GM12878 (cell line): ENCODE measurements at regions not wholly inside any gene's neighbourhood (a gene's known extent, or its start where the extent isn't known, plus 50 kb on each side); places are given as distances from the start of the nearest gene placed in this dataset.

Source experiments
- ATAC-seq: fragments of 200-7000 bp; cut with Tn5 transposase; 3 replicates; pipeline ENCODE4 v1.9.1; 2020; ENCODE audit warnings: mild to moderate bottlenecking, moderate library complexity
- BruUV-seq: library from RNA; stranded (reverse); fragments of 400-500 nt; replicated peaks from 2 replicates; lab custom pipeline; 2021; lab: Mats Ljungman, UMichigan
- CTCF ChIA-PET: fragments of 300-600 bp; sonication (Branson Sonifier 250); formaldehyde crosslinking; extraction: SDS; loops from one replicate; lab custom pipeline; 2021; ENCODE audit warnings: inconsistent platforms; lab: Yijun Ruan, JAX
- POLR2A ChIA-PET: fragments of 350-600 bp; formaldehyde crosslinking; extraction: SDS; loops from one replicate; lab custom pipeline; 2021; ENCODE audit warnings: inconsistent platforms; lab: Charles Lee
- RAD21 ChIA-PET: fragments of 300-600 bp; sonication (Branson Sonifier 250); formaldehyde crosslinking; loops from one replicate; lab custom pipeline; 2023; ENCODE audit warnings: antibody characterized with exemption; ENCODE audit not compliant: unreplicated experiment; lab: Charles Lee
- SMC1A ChIA-PET: fragments of 300-600 bp; sonication (Branson Sonifier 250); formaldehyde crosslinking; loops from one replicate; lab custom pipeline; 2023; ENCODE audit not compliant: unreplicated experiment, uncharacterized antibody; lab: Charles Lee
- DNase-seq: peaks from one replicate; pipeline ENCODE4 v3.0.0-alpha.2; 2011; ENCODE audit warnings: low read depth, low spot score
- FAIRE-seq: peaks from 3 replicates; lab custom pipeline; 2011; peaks lifted over from hg19 to GRCh38; lab: Jason Lieb, UNC
- H2AFZ ChIP-seq: 2 replicates; pipeline ENCODE4 v1.6.0; 2011; ENCODE audit warnings: low read depth, low read length, control low read depth; ENCODE audit not compliant: control insufficient read depth
- H3K27ac ChIP-seq: 2 replicates; pipeline ENCODE4 v1.5.1; 2011; ENCODE audit warnings: control low read depth; ENCODE audit not compliant: control insufficient read depth, insufficient read depth
- H3K27me3 ChIP-seq, 2 experiments: replicated peaks in 1 of 2; 2 replicates each; pipeline versions ENCODE4 v1.6.0 to v1.6.1; 2011; ENCODE audit warnings: low read length in 1 of 2; ENCODE audit not compliant: control insufficient read depth in 2 of 2, insufficient read depth in 2 of 2
- H3K36me3 ChIP-seq, 2 experiments: 2 replicates each; pipeline ENCODE4 v1.5.1; 2011; ENCODE audit warnings: low read length in 1 of 2; ENCODE audit not compliant: control insufficient read depth in 2 of 2, insufficient read depth in 2 of 2
- H3K4me1 ChIP-seq: 2 replicates; pipeline ENCODE4 v1.6.1; 2011; ENCODE audit warnings: mild to moderate bottlenecking, low read length, moderate library complexity, mixed read lengths; ENCODE audit not compliant: control insufficient read depth, insufficient read depth
- H3K4me2 ChIP-seq: 2 replicates; pipeline ENCODE4 v1.6.0; 2011; ENCODE audit warnings: control low read depth; ENCODE audit not compliant: control insufficient read depth, insufficient read depth
- H3K4me3 ChIP-seq: fragments of 200-600 bp; sonication (generic); 2 replicates; pipeline ENCODE4 v1.5.1; 2016
- H3K79me2 ChIP-seq: 2 replicates; pipeline ENCODE4 v1.6.0; 2011; ENCODE audit warnings: low read length; ENCODE audit not compliant: control insufficient read depth, insufficient read depth
- H3K9ac ChIP-seq: 2 replicates; pipeline ENCODE4 v1.8.0; 2011; ENCODE audit warnings: low read length, control low read depth, mixed read lengths; ENCODE audit not compliant: control insufficient read depth, insufficient read depth
- H3K9me3 ChIP-seq: replicated peaks from 3 replicates; pipeline ENCODE4 v1.5.1; 2011; ENCODE audit warnings: mild to moderate bottlenecking, low read length; ENCODE audit not compliant: control insufficient read depth, insufficient read depth
- H4K20me1 ChIP-seq: 2 replicates; pipeline ENCODE4 v1.6.0; 2011; ENCODE audit not compliant: control insufficient read depth, insufficient read depth
- CBFB ChIP-seq: IDR thresholded peaks from 2 replicates; pipeline ENCODE4 v1.6.1; 2016; ENCODE audit warnings: antibody characterized with exemption, low read depth
- E2F4 ChIP-seq: IDR thresholded peaks from 2 replicates; pipeline ENCODE4 v1.6.1; 2012; ENCODE audit warnings: low read depth, low read length, improper control_type of control experiment
- KDM1A ChIP-seq: fragments of 200-600 bp; sonication (generic); IDR thresholded peaks from 2 replicates; pipeline ENCODE4 v1.6.1; 2016; ENCODE audit warnings: borderline replicate concordance
- MTA2 ChIP-seq: fragments of 450-650 bp; IDR thresholded peaks from 2 replicates; pipeline ENCODE4 v1.6.1; 2016; ENCODE audit warnings: low read depth, mild to moderate bottlenecking, moderate library complexity
- NFXL1 ChIP-seq: fragments of 450-650 bp; IDR thresholded peaks from 2 replicates; pipeline ENCODE4 v1.6.1; 2017; ENCODE audit warnings: antibody characterized with exemption, mild to moderate bottlenecking, borderline replicate concordance
- RAD21 ChIP-seq: IDR thresholded peaks from 2 replicates; pipeline ENCODE4 v1.6.1; 2011; ENCODE audit warnings: mild to moderate bottlenecking, low read depth, low read length, moderate library complexity; ENCODE audit not compliant: insufficient read depth
- SREBF1 ChIP-seq: IDR thresholded peaks from 2 replicates; pipeline ENCODE4 v1.6.1; 2012; ENCODE audit warnings: mild to moderate bottlenecking, low read length
- SREBF2 ChIP-seq: IDR thresholded peaks from 2 replicates; pipeline ENCODE4 v1.6.1; 2012; ENCODE audit warnings: mild to moderate bottlenecking, low read length
- SUZ12 ChIP-seq: fragments of 200-600 bp; sonication (generic); IDR thresholded peaks from one replicate; pipeline ENCODE4 v1.6.1; 2018; ENCODE audit warnings: antibody characterized with exemption, mild to moderate bottlenecking; ENCODE audit not compliant: unreplicated experiment
- TCF12 ChIP-seq: IDR thresholded peaks from 2 replicates; pipeline ENCODE4 v1.6.1; 2011; ENCODE audit warnings: low read depth, mild to moderate bottlenecking, low read length
- USF2 ChIP-seq: IDR thresholded peaks from 2 replicates; pipeline ENCODE4 v1.6.1; 2011; ENCODE audit warnings: low read depth, low read length, improper control_type of control experiment, borderline replicate concordance
- YBX1 ChIP-seq: fragments of 450-650 bp; IDR thresholded peaks from 2 replicates; pipeline ENCODE4 v1.6.1; 2016; ENCODE audit warnings: antibody characterized with exemption
- WGBS: methylation state at CpG from one replicate; pipeline ENCODE4 v1.1.6; 2016; ENCODE audit warnings: low lambda C conversion rate; ENCODE audit not compliant: insufficient replicate concordance, insufficient coverage; ENCODE audit errors: missing lambda C conversion rate; 5-methylcytosine and 5-hydroxymethylcytosine counted together
- in situ Hi-C: fragments of 300-500 bp; cut with MboI; formaldehyde crosslinking; loops from 9 replicates; pipeline ENCODE4 v1.14.3; 2018; ENCODE audit warnings: mixed read lengths
- intact Hi-C: fragments of 100-400 bp; cut with micrococcal nuclease; formaldehyde crosslinking; loops from one replicate; pipeline ENCODE4 v1.14.2; 2022; ENCODE audit not compliant: unreplicated experiment
- TF ChIP-seq, protein P1 (sequence below): IDR thresholded peaks from 2 replicates; pipeline ENCODE4 v1.6.1; 2011; ENCODE audit warnings: borderline replicate concordance, low read depth, mild to moderate bottlenecking, moderate library complexity, mixed read lengths, low read length; ENCODE audit not compliant: insufficient read depth; ENCODE audit errors: extremely low read length
- TF ChIP-seq, protein P2 (sequence below): fragments of 450-650 bp; IDR thresholded peaks from 2 replicates; pipeline ENCODE4 v1.6.1; 2017; ENCODE audit warnings: antibody characterized with exemption, mild to moderate bottlenecking, moderate library complexity

DNA sequence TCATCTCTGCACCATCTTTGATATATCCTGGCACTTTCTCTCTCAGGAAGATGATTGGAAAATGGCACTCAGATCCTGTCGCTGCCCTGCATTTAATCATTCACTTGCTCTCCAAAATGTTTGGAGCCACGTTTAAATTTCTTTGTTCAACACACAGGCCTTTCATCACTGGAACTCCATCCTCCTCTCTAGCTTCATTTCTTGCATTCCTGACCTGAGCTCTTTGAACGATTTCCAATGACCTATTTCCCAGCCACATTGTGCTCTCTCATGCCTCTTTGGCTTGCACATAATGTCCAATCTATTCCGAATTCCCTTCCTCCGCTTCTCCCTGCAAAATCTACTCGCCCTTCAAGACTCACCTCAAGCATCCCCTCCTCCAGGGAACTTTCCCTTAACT lies 287.4 kb upstream of the NBEA start:
- no TSS peak for BruUV-seq
- intact Hi-C loops: no loop called here

More for the DNA sequence above, 287.4 kb upstream of the NBEA start:
- TF ChIP-seq MTA2: no peak
- no peak for TF ChIP-seq E2F4
- TF ChIP-seq RAD21: no peak
- TF ChIP-seq NFXL1: no peak
- TF ChIP-seq SUZ12: no peak
- TF ChIP-seq TCF12: no peak
- TF ChIP-seq YBX1: no peak
- TF ChIP-seq KDM1A: no peak
- TF ChIP-seq, protein P1, sequence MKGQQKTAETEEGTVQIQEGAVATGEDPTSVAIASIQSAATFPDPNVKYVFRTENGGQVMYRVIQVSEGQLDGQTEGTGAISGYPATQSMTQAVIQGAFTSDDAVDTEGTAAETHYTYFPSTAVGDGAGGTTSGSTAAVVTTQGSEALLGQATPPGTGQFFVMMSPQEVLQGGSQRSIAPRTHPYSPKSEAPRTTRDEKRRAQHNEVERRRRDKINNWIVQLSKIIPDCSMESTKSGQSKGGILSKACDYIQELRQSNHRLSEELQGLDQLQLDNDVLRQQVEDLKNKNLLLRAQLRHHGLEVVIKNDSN: no peak
- TF ChIP-seq CBFB: no peak
- TF ChIP-seq, protein P2, sequence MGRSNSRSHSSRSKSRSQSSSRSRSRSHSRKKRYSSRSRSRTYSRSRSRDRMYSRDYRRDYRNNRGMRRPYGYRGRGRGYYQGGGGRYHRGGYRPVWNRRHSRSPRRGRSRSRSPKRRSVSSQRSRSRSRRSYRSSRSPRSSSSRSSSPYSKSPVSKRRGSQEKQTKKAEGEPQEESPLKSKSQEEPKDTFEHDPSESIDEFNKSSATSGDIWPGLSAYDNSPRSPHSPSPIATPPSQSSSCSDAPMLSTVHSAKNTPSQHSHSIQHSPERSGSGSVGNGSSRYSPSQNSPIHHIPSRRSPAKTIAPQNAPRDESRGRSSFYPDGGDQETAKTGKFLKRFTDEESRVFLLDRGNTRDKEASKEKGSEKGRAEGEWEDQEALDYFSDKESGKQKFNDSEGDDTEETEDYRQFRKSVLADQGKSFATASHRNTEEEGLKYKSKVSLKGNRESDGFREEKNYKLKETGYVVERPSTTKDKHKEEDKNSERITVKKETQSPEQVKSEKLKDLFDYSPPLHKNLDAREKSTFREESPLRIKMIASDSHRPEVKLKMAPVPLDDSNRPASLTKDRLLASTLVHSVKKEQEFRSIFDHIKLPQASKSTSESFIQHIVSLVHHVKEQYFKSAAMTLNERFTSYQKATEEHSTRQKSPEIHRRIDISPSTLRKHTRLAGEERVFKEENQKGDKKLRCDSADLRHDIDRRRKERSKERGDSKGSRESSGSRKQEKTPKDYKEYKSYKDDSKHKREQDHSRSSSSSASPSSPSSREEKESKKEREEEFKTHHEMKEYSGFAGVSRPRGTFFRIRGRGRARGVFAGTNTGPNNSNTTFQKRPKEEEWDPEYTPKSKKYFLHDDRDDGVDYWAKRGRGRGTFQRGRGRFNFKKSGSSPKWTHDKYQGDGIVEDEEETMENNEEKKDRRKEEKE: no peak
- TF ChIP-seq SREBF1: no peak
- TF ChIP-seq SREBF2: no peak
- no peak for TF ChIP-seq USF2
- Histone ChIP-seq H3K27ac (no peak overlapping the region), H3K4me2 (no peak overlapping the region), H2AFZ (no peak overlapping the region), H3K79me2 (no peaks in the 10 kb centered on the region), H3K9me3 (no peaks in the 10 kb centered on the region; the same call in 2 of the 3 replicates), H3K4me1 (no peaks in the 10 kb centered on the region), H4K20me1 (no peaks in the 10 kb centered on the region), H3K9ac (no peak overlapping the region), H3K27me3 (no peaks in the 10 kb centered on the region), H3K4me3 (no peak overlapping the region), H3K36me3 (no peaks in the 10 kb centered on the region)
- DNase-seq (no peak), FAIRE-seq (no peak), ATAC-seq (no peak)
- SMC1A ChIA-PET: no interaction called here
- RAD21 ChIA-PET: no interaction called here
- 6% methylated on average over 6 of the region's 6 CpGs for WGBS
- CTCF ChIA-PET: interaction anchor here (1.0 kb wide), 1 partner anchor 9 kb away, joined by 3 read pairs; no protein-coding TSS in a partner anchor
- in situ Hi-C loops: no loop called here
- POLR2A ChIA-PET: no interaction called here
